ENCODE measurements at regions not wholly inside any gene's neighbourhood (a gene's known extent, or its start where the extent isn't known, plus 50 kb on each side); places are given as distances from the start of the nearest gene placed in this dataset.
A peak's percentile ranks its signal among the peaks of the same experiment; 100 is the strongest.

DNA sequence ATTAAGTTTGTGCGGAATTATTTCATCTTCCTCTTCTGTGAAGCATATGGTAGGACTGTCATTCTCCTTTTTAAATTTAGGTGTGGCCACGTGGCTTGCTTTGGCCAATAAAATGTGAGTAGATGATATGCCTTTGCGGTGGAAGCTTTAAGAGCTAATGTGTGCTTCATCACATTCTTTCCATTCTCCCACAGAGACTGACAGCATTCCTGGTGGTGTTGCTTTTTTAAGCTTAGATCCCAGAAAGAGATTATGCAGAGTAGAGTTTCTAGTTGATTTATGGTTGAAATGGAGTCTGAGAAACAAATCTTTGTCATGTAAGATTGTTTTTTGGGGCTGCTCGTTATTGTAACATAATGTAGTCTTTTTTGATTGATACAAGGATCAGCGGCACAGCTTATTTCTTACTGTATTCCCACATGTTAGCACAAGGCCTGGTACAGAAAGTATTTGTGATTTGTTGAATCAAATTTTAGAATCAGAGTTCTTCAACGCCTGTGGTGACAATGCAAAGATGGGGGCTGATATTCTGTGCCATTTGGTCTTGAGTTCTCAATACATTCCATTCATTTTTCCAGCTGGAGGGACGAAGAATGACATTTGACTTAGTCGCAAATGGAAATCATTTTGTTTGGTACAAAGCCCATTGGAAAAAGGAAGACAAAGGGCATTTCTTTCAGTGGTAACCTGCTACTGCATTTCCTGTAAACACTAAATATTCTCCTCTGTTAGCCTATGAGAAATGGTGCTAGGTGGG lies 209.9 kb upstream of the VLDLR start:
- no peaks in the 10 kb centered on the region for H3K36me3 ChIP-seq (replicated peaks)
- DNase-seq = peak; percentile 83
- in situ Hi-C loops (cut with HindIII; ENCODE audit: low pct_ligation_motif_present, low sequenced_read_pairs) = no loop called here
- no peak overlapping the region for H3K4me3 ChIP-seq (ENCODE audit: low read depth, low read length)
- H3K27ac ChIP-seq = peak overlapping the region; percentile 17
- no peak for TF ChIP-seq CTCF (IDR thresholded peaks at IDR 0.05; ENCODE audit: low read depth, low read length, missing control alignments)
- H3K27me3 ChIP-seq (replicated peaks) = no peaks in the 10 kb centered on the region

- no peak for TF ChIP-seq CTCF (IDR thresholded peaks at IDR 0.05; ENCODE audit: low read depth, low read length, missing control alignments)
- in situ Hi-C loops (cut with HindIII; ENCODE audit: low pct_ligation_motif_present, low sequenced_read_pairs) = no loop called here
- H3K4me3 ChIP-seq (ENCODE audit: low read depth, low read length) = no peak overlapping the region
- H3K27ac ChIP-seq = no peak overlapping the region
- H3K27me3 ChIP-seq (replicated peaks) = no peaks in the 10 kb centered on the region
- no peak for DNase-seq
- H3K36me3 ChIP-seq (replicated peaks) = no peaks in the 10 kb centered on the region
Observed at GRCh38 chr9:2413160-2413805, 208.3 kb upstream of the VLDLR start.

DNA sequence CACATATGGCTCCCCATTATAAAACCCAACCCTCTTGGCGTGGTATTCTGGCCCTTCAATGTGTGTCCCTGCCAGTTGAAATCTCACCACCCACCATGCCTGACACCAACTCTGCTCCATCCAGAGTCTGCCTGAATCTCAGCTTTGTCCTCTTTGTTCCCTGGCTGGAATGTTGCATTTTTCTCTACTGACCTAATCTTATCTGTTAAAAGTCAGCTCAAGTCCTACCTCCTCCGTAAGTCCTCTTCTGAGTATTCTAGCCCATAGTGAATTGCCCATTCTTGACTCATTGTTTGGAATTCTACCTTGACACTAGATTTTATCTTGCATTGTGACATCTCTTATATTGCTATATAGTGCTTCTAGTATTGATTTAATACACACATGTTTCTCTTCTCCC lies 207.1 kb upstream of the VLDLR start:
- no peaks in the 10 kb centered on the region for H3K36me3 ChIP-seq (replicated peaks)
- no peak for TF ChIP-seq CTCF (IDR thresholded peaks at IDR 0.05; ENCODE audit: low read depth, low read length, missing control alignments)
- peak; percentile 38 for DNase-seq
- H3K27me3 ChIP-seq (replicated peaks) = no peaks in the 10 kb centered on the region
- H3K4me3 ChIP-seq (ENCODE audit: low read depth, low read length) = no peak overlapping the region
- in situ Hi-C loops (cut with HindIII; ENCODE audit: low pct_ligation_motif_present, low sequenced_read_pairs) = no loop called here
- no peak overlapping the region for H3K27ac ChIP-seq

GRCh38 chr9:2415326-2415725 lies 206.3 kb upstream of the VLDLR start:
- no peak for DNase-seq
- in situ Hi-C loops (cut with HindIII; ENCODE audit: low pct_ligation_motif_present, low sequenced_read_pairs) = no loop called here

GRCh38 chr9:2417730-2418129 lies 203.9 kb upstream of the VLDLR start:
- no peaks in the 10 kb centered on the region for H3K36me3 ChIP-seq (replicated peaks)
- no peak for DNase-seq
- in situ Hi-C loops (cut with HindIII; ENCODE audit: low pct_ligation_motif_present, low sequenced_read_pairs) = no loop called here
- H3K4me3 ChIP-seq (ENCODE audit: low read depth, low read length) = no peak overlapping the region
- TF ChIP-seq CTCF (IDR thresholded peaks at IDR 0.05; ENCODE audit: low read depth, low read length, missing control alignments) = no peak
- H3K27ac ChIP-seq = no peak overlapping the region
- H3K27me3 ChIP-seq (replicated peaks) = no peaks in the 10 kb centered on the region

More at GRCh38 chr9:2415326-2415725, 206.3 kb upstream of the VLDLR start:
- H3K4me3 ChIP-seq (ENCODE audit: low read depth, low read length) = no peak overlapping the region
- no peaks in the 10 kb centered on the region for H3K36me3 ChIP-seq (replicated peaks)
- no peak for TF ChIP-seq CTCF (IDR thresholded peaks at IDR 0.05; ENCODE audit: low read depth, low read length, missing control alignments)
- H3K27ac ChIP-seq = no peak overlapping the region
- H3K27me3 ChIP-seq (replicated peaks) = no peaks in the 10 kb centered on the region

Data from brain microvascular endothelial cell (primary cell).